ENCODE measurements at regions not wholly inside any gene's neighbourhood (a gene's known extent, or its start where the extent isn't known, plus 50 kb on each side); places are given as distances from the start of the nearest gene placed in this dataset.

DNA sequence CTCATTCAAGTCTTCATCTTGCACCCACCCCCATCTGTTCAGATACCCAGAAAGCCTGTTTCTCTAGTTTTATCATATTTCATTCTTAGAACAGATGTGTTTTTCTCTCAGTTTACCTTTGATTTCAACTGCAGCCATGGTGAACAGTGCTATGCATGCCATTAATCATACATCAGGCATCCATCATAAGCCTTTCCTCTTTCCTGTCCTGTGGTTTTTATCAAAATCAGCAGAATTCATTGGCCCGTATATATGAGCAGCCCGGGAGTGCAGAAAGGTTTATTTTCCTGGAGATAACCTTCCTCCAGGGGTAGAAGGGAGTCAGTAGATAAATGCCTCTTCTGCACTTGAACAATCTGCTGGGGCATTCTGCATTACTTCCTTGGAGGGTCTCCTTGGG lies 65.7 kb downstream of the IL21 start:
- DNase-seq (ENCODE audit: low read depth in 2 of 2), result no peak

DNA sequence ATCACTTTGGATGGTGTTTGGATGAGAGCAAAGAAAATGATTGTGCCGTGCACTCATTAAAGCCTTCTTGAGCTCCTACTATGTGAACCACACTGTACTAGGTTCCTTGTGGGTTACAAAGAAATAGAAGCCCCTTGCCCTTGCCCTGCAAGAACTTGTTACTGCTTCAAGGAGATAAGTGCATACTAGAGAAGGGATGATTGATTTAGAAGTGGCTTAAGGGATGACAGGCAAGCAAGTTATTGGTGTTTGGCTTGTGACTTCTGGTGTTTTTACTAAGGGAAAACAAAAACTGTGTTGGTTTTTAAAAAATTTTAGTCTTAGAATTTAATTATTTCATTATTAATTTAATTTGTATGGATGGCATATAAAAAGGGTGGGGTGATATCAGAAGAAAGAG lies 67.4 kb downstream of the IL21 start:
- DNase-seq (ENCODE audit: low read depth in 2 of 2), result no peak

DNA sequence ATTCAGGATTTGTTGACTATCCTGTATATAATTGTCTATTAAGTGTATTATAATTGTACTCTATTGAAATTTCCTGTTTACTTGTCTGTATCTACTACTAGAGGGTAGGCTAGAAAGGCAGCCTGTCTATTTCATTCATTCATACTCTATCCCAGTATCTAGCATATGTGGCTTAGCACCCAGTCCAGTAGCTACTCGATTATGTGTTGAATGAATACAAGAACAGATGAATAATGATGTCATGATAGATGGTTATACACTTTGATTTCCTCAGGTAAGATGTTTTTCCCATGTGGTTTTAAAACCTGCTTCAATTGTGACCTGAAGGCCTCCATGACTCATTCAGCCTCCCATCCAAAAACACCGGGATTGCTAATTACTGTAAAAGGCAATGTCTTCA lies 68.0 kb downstream of the IL21 start:
- DNase-seq (ENCODE audit: low read depth in 2 of 2), result no peak

DNA sequence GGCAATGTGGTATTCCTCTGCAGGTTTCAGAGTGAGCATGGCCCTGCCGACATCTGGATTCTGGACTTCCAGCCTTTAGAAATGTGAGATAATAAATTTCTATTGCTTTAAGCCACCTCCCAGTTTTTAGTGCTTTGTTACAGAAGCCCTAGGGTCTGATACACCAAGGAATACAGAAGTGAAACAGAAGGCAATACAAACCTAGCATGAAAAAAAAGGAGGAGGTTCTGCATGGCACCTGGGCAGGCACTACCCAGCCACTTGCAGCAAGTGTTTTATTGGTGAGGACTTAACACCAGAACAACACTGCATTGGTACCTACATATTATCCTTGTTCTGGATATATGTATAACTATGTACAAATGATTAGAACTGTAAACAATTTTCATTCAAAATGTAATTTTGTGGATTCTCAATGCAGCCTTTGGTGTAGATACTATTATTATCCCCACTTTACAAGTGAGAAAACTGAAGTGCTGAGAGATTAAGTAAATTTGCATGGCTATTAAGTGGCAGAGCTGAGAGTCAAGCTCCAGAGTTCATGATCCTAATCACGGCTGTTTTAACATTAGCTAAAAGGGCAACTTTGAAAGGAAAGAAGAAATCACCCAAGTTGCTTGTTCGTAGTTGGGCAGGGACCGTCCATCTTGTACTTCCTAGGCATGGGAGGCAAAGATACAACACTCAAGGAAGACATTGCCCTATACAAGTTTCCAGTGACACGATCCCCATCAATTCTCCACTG lies 71.8 kb downstream of the IL21 start:
- DNase-seq (ENCODE audit: low read depth in 2 of 2), result no peak

DNA sequence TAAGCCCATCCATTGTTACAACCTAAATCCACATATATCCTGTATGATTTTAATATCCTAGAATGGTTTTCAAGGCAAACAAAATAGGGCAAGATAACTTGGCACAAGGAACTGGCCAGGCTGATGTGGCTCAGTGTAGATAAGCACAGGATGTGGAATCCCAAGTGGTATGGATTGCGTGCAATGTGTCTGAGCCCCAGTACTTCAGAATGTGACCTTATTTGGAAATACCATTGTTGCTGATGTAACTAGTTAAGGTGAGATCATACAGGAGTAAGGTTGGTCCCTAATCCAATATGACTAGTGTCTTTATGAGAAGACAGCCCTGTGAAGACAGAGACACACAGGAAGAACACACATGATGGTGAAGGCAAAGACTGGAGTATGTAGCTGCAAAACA lies 72.4 kb downstream of the IL21 start:
- no peak for DNase-seq (ENCODE audit: low read depth in 2 of 2)

DNA sequence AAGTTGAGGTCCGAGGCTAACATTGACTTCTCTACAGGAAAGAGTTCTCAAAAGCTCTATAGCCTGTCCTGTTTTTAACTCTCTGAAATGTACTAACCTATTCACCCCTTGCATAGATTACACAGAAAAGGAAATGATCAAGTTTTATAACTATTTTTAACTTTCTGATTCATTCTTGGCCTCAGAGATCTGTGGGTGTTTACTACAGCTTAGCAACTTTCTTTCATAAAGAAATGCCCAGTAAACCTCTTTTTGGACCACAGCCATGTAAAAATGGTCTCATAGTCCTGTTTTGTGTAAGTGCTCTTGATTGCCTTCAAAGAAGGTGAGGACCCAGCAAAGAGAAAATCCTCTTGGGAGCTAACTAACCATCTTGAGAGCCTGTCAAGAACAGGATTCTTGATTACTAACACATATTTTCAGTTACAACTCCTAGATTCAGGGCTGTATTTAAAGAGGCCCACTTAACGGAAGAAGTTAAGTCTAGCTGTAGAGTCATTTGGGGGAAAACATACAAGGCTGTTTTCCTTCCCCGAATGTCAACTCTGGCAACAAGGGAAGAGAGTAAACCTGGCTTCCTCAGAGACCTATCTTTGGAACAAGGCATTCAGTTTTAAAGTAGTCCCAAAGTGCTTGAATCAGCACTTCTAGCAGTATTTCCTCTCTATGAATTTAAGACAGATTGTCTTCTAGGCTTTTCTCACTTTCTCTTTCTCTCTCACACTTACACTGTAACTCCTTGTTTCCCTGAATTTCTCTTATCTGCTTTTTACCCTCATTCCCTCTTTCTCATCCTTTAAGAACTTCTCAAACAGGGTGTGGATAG lies 78.2 kb downstream of the IL21 start:
- DNase-seq (ENCODE audit: low read depth in 2 of 2), result peak in 1 of 2 experiments; percentile 12

DNA sequence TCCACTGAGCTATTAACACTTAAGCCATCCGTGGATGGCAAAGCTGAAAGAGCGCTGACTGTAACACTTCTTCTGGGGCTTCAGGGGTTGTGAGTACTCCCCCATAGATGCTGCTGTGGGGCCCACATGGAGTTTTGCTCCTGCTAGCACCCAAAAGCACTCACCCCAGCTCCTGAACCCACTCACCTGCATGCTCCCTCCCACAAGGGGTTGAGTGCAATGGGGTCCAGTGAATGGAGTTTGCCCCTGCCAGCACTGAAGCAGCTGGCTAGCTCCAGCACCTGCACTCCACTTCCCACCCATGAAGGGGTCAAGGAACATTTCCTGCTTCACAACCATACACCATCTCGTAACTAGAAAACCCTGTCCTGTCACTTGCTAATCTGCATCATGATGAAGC lies 78.9 kb downstream of the IL21 start:
- no peak for DNase-seq (ENCODE audit: low read depth in 2 of 2)

DNA sequence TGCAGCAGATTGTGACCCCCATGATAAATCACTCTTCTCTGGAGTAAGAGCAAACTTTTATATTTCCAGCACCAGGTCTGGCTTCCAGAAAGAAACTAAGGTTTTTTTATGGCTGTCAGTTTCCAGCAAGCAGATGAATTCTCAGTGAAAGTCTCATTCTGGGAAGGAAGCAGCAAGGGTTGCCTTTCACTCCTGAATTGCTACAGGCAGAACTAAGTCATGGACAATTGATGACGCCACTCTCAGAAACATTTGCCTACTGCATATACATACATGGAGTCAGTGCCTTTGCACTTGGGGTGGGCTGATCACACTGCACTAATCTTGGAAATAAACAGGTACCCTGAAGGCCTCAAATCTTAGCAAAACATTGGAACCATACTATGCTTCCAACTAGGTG lies 80.0 kb downstream of the IL21 start:
- no peak for DNase-seq (ENCODE audit: low read depth in 2 of 2)

DNA sequence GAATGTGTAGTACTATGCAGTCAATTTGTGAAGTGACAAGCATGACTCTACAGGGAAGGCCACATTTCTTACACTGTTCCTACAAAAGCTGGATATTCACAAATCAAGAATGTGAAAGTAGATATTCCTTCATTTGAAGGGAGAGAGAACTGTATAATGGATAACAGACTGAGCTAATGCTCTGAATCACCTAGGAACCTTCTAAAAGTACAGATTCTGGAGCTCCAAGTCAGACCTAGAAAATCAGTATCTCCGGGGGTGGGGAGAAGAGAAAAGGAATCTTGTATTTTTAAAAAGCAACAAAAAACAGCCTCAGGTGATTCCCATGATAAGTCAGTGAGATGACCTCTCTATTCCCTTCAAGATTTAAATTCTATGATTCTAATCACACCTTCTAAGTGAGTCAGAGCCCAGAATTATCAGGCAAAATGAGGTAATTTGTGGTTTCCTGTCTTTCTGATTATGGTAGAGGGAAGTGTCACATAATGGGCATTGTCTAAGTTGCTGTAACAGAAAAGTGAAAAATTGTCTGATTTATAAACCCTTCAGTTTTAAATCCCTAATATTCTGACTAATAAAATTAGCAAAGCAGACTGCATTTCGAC lies 80.9 kb downstream of the IL21 start:
- DNase-seq (ENCODE audit: low read depth in 2 of 2), result no peak

DNA sequence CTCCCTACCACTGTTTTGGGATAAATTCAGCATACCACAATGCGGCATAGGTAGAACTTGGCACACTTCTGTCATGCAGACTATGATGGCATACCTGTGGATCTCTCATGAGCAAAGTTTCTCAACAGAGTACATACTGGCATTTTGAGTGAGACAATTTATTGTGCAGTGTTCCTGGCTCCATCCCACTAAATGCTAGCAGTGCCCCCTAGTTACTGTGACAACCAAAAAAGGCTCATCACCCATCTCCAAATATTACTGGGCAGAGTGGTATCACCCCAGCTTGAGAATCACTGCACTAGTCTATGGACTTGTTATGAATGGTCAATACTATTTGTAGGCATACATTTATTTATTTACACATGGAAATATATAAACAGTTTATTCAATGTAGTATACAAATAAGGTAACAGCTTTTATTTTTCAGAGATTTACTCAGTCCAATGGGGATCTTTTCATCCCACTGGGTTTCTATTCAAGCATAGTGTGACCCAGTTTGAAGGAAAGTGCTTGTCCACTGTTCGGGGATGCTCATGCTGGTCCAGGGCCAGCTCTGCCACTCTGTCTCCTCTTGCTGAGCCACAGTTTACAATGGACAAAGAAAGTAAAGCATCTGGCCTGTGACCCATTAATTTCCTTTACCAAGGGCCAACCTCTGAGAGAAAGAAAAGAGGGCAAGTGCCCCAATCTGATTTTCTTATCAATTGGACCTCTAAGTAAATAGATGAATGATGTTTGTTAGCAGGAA lies 81.0 kb upstream of the IL2 start:
- no peak for DNase-seq (ENCODE audit: low read depth in 2 of 2)

DNA sequence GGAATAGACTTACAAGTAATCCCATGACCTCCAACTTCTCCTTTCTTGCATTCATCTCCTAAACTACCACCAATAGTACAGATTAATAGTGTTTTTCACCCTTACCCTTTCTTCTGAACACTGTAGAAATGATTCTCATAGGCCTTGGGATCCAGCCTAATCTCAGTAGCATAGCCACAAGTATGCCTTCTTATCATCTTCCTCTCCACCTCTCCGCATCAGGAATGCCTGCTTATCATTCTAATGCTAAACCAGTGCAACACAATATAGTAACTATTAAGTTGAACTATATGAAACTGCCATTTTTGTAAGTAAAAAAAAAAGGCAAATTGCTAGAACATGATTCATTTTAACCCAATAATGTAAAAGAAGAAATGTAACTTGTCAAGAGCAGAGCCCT lies 79.5 kb upstream of the IL2 start:
- DNase-seq (ENCODE audit: low read depth in 2 of 2), result no peak

DNA sequence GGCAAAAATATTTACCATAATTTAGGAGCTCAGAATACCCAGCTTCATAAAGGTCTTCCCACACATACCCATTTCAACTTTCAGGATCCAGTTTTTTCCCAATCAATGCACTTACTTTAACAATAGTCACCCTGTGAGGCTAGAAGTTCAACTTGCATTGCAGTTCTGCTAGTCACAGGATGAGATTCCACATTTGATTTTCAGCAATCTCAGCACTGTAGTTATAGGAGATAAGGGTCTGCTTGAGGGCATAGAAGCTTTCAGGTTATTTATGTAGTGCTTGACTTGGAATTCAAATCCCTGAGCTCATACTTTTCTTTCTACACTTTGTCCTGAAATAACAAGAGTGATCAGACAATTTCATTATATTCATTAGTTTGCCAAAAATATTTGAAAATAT lies 78.3 kb upstream of the IL2 start:
- no peak for DNase-seq (ENCODE audit: low read depth in 2 of 2)

DNA sequence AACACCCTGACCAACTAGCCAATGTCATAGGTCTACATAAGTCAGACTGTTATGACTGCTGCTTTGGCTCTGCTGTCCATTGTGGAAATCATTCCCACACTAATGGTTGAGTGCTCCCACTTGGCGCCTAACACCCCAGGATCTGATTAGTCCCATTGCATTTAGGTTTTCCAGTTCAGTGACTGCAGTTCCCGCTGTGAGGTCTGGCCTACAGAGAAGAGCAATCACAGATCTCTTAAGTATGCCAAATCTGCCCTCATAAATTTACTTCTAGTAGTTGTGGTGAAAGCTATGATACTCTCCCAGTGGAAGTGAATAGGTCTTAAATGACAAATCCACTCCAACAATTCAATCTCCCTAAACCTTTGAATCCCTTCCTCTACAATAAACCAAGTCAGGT lies 77.3 kb upstream of the IL2 start:
- DNase-seq (ENCODE audit: low read depth in 2 of 2), result no peak

DNA sequence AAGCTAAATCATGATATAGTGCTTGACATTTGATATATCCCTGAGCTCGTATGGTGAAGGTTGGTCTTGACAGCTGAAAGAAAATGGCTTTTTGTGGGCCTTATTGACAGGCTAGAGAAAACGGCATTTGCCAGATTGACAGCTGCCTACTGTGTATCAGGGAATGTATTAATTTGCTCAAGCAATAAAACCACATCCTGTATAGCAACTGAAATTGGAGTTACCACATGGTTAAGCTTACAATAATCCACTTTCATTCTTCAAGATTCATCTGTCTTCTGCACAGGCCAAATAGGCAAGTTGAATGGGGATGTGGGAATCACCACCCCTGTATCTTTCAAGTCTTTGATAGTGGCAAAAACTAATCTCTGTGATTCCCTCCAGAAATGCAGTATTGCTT lies 76.2 kb upstream of the IL2 start:
- DNase-seq (ENCODE audit: low read depth in 2 of 2), result no peak

DNA sequence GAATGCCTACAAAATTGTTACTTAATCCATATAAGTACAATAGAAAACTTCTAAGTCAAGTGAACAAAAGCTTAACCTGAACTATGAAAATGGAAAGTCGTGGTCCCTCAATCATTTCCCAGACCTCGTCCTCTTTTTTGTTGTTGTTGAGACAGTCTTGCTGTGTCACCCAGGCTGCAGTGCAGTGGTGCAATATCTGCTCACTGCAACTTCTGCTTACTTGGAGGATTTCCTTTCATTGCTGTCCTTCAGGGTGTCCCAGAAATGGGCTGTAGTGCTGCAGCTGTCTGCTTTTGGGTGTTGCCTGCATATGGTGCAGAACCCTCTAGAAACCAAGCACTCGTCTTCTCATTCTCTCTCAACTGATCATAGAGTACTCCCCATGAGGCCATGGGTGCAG lies 75.0 kb upstream of the IL2 start:
- no peak for DNase-seq (ENCODE audit: low read depth in 2 of 2)

DNA sequence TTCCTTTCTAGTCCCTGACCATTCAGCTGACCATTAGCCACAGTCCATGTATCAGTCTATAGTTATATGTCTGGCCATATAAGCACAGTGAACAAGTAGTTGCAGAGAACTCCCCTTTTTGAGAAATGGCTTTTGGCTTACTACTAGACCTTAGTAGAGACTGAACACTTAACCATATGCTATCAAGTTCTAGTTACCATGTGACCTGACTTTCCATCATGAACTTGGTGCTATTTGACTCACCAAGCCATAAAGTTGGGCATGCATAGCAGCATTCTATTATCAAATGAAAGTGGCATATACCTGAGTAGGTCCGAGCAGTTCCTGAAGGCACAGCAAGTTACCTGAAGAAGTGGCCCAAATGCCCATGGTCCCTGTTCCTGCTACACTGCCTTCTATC lies 74.5 kb upstream of the IL2 start:
- DNase-seq (ENCODE audit: low read depth in 2 of 2), result no peak

DNA sequence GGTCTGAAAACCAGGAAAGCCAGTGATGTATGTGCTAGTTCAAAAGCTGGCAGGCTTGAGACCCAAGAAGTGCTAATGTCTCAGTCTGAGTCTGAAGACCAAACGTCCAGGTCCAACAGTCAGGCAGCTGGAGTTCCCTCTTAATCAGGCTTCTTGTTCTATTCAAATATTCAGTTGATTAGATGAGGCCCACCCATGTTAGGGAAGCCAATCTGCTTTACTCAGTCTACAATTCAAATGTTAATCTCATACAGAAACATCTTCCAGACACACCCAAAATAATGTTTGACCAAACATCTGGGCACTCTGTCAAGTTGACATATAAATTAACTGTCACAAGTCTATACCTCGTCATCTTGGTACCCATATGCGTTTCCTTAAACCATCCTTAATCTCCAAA lies 72.4 kb upstream of the IL2 start:
- DNase-seq (ENCODE audit: low read depth in 2 of 2), result no peak

DNA sequence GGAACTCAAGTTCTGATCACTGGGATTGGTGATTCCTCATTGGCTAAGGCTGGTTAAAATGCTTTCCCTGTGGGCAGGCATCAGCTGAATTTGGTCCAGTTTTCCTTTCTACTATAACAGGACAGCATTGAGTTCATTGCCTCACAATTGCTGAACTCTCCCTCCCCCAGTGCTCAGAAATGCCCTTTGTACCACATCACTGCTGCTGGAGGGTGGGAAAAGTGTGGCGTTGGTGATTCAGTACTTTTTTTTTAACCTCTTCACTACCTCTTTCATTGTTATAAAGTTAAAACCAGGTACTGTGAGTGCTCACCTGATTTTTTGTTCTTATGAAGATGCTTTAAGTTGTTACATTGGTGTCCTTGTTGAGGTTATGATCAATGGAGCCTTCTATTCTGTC lies 69.3 kb upstream of the IL2 start:
- no peak for DNase-seq (ENCODE audit: low read depth in 2 of 2)

DNA sequence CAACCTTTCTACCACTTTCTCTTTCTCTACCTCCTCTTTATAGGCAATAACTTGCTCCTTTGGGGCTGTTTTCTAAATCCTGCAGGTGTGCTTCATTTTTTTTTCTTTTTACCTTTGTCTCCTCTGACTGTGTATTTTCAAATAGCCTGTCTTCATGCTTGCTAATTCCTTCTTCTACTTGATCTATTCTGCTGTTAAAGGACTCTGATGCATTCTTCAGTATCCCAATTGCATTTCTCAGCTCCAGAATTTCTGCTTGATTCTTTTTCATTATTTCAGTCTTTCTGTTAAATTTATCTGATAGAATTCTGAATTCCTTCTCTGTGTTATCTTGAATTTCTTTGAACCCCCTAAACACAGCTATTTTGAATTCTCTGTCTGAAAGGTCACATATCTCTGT lies 67.7 kb upstream of the IL2 start:
- no peak for DNase-seq (ENCODE audit: low read depth in 2 of 2)

DNA sequence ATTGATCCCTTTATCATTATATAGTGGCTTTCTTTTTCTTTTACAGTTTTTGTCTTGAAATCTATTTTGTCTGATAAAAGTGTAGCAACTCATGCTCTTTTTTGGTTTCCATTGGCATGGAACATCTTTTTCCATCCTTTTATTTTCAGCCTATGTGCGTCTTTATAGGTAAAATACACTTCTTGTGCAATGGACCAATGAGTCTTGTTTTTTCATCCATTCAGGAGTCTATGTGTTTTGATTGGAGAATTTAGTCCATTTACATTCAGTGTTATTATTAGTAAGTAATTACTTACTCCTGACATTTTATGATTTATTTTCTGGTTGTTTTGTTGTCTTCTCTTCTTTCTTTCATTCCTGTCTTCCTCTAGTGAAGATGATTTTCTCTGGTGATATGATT lies 66.4 kb upstream of the IL2 start:
- no peak for DNase-seq (ENCODE audit: low read depth in 2 of 2)

DNA sequence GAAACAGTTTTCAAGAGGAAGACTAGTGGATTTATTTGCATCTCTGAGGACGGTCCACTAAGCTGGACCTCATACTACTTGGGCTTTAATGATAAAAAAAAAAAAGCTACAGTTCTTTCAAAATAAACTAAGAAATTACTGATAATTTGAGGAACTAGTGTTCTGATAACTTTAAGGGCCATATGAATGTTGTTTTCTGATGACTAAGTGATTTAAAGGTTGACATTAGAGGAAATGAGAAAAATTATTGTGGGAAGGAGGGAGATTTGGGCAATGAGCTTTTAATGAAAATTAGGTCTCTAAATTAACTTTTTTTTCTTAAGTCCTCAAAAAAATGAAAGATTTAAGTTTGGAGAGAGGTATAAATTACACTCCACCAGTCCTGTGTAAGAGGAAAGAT lies 60.8 kb upstream of the IL2 start:
- no peak for DNase-seq (ENCODE audit: low read depth in 2 of 2)

DNA sequence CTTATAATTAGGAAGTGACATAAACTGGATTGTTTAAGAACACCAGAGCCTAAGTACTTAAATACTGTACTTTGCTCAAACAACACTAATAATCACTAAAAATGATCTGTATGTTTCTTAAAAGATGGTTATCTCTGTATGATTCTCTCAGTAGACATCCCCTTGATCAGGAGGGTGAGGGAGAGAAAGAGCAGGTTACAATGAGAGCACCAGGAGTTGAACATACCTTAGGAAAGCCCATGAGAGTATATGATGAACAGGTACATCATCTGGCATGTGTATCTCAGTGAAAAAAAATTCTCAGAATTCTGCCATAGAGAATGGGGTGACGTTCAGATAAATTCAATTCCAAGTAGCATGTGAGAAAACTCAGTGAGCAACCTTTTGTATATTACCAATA lies 59.9 kb upstream of the IL2 start:
- no peak for DNase-seq (ENCODE audit: low read depth in 2 of 2)
